HepG2 (cell line): ENCODE measurements at regions not wholly inside any gene's neighbourhood (a gene's known extent, or its start where the extent isn't known, plus 50 kb on each side); places are given as distances from the start of the nearest gene placed in this dataset.

Source experiments
- ATAC-seq: fragments of 200-7000 bp; cut with Tn5 transposase; 3 replicates; pipeline ENCODE4 v1.9.1; 2020; ENCODE audit warnings: mild to moderate bottlenecking, moderate library complexity
- BruUV-seq: library from RNA; stranded (reverse); fragments of 400-500 nt; replicated peaks from 2 replicates; lab custom pipeline; 2021; lab: Mats Ljungman, UMichigan
- CTCF ChIA-PET: fragments of 300-600 bp; formaldehyde crosslinking; extraction: SDS; loops from one replicate; lab custom pipeline; 2021; ENCODE audit warnings: low total read pairs, inconsistent platforms, low intra/inter-chr PET ratio; lab: Yijun Ruan, JAX
- POLR2A ChIA-PET: fragments of 350-600 bp; sonication (Branson Sonifier 250); formaldehyde crosslinking; loops from one replicate; lab custom pipeline; 2020; ENCODE audit warnings: antibody characterized with exemption, inconsistent platforms; lab: Yijun Ruan, JAX
- DNase-seq: peaks from one replicate; pipeline ENCODE4 v3.0.0-alpha.2; 2015; ENCODE audit warnings: low spot score
- FAIRE-seq: peaks from 3 replicates; lab custom pipeline; 2011; peaks lifted over from hg19 to GRCh38; lab: Jason Lieb, UNC
- H2AFZ ChIP-seq: one replicate; pipeline ENCODE4 v1.6.1; 2011; ENCODE audit warnings: low read length, inconsistent platforms
- H3K27ac ChIP-seq: fragments of 300-600 bp; 3 replicates; pipeline ENCODE4 v1.8.0; 2011; ENCODE audit warnings: mixed run types, mild to moderate bottlenecking, mixed read lengths, low read length, inconsistent platforms; ENCODE audit not compliant: insufficient read depth; ENCODE audit errors: extremely low read length
- H3K27me3 ChIP-seq, 2 experiments: fragments of 200-600 bp in 1 of 2; 2 replicates in 1 of 2; 3 replicates in 1 of 2; pipeline versions ENCODE4 v1.6.0 to v1.8.0; 2011; ENCODE audit warnings: low read length in 2 of 2, mild to moderate bottlenecking in 2 of 2, moderate library complexity in 2 of 2, inconsistent platforms in 1 of 2; ENCODE audit not compliant: insufficient read depth in 2 of 2, control insufficient read depth in 1 of 2
- H3K36me3 ChIP-seq, 2 experiments: fragments of 200-600 bp in 1 of 2; replicated peaks in 1 of 2; 2 replicates in 1 of 2; 3 replicates in 1 of 2; pipeline versions ENCODE4 v1.5.1 to v1.8.0; 2011; ENCODE audit warnings: low read length in 2 of 2, inconsistent platforms in 1 of 2; ENCODE audit not compliant: insufficient read depth in 2 of 2, control insufficient read depth in 1 of 2
- H3K4me1 ChIP-seq: 2 replicates; pipeline ENCODE4 v1.5.1; 2012; ENCODE audit warnings: low read length, inconsistent platforms; ENCODE audit not compliant: insufficient read depth
- H3K4me2 ChIP-seq: 2 replicates; pipeline ENCODE4 v1.6.0; 2011; ENCODE audit warnings: low read depth, low read length, inconsistent platforms
- H3K4me3 ChIP-seq, 3 experiments: fragments of 200-600 bp in 1 of 3; sonication (generic), shearing (Covaris generic) in 1 of 3; replicated peaks in 1 of 3; 2 replicates each; pipeline ENCODE4 v1.5.1; 2011 to 2016; ENCODE audit warnings: low read length in 3 of 3, inconsistent platforms in 2 of 3, low read depth in 2 of 3, mild to moderate bottlenecking in 2 of 3, control low read depth in 1 of 3, mixed read lengths in 1 of 3; ENCODE audit not compliant: insufficient read depth in 1 of 3
- H3K79me2 ChIP-seq: one replicate; pipeline ENCODE4 v1.6.1; 2011; ENCODE audit warnings: low read length, inconsistent platforms; ENCODE audit not compliant: insufficient read depth
- H3K9ac ChIP-seq: 2 replicates; pipeline ENCODE4 v1.6.0; 2011; ENCODE audit warnings: mild to moderate bottlenecking, low read depth, low read length, inconsistent platforms; ENCODE audit not compliant: insufficient read depth
- H3K9me3 ChIP-seq: 2 replicates; pipeline ENCODE4 v1.5.1; 2012; ENCODE audit warnings: mild to moderate bottlenecking, low read length
- H4K20me1 ChIP-seq: 2 replicates; pipeline ENCODE4 v1.6.0; 2011; ENCODE audit warnings: inconsistent platforms, mild to moderate bottlenecking, low read length, moderate library complexity; ENCODE audit not compliant: insufficient read depth
- CEBPB ChIP-seq: IDR thresholded peaks from 2 replicates; pipeline ENCODE4 v1.6.1; 2011; ENCODE audit warnings: low read depth, low read length, improper control_type of control experiment, borderline replicate concordance
- DMTF1 ChIP-seq: sonication (generic); formaldehyde crosslinking; IDR thresholded peaks from 2 replicates; pipeline ENCODE4 v1.4.0; 2020; ENCODE audit warnings: mild to moderate bottlenecking, missing genetic modification reagents
- ELK4 ChIP-seq: sonication (generic); formaldehyde crosslinking; IDR thresholded peaks from 2 replicates; pipeline ENCODE4 v1.9.0; 2021; ENCODE audit warnings: missing genetic modification reagents, borderline replicate concordance
- KLF11 ChIP-seq: IDR thresholded peaks from 2 replicates; pipeline ENCODE4 v1.6.1; 2016; ENCODE audit warnings: missing compliant biosample characterization
- NCOA2 ChIP-seq: sonication (generic); formaldehyde crosslinking; IDR thresholded peaks from 2 replicates; pipeline ENCODE4 v1.8.0; 2022; ENCODE audit warnings: inconsistent platforms
- SMAD1 ChIP-seq: sonication (generic); formaldehyde crosslinking; IDR thresholded peaks from 2 replicates; pipeline ENCODE4 v1.4.0; 2020; ENCODE audit warnings: missing genetic modification reagents, low read depth, mild to moderate bottlenecking, borderline replicate concordance
- TIGD3 ChIP-seq: sonication (generic); formaldehyde crosslinking; IDR thresholded peaks from 2 replicates; pipeline ENCODE4 v1.5.1; 2020; ENCODE audit warnings: mild to moderate bottlenecking, missing genetic modification reagents, borderline replicate concordance
- ZNF280B ChIP-seq: sonication (generic); formaldehyde crosslinking; IDR thresholded peaks from 2 replicates; pipeline ENCODE4 v1.5.0; 2020; ENCODE audit warnings: missing genetic modification reagents, mild to moderate bottlenecking, borderline replicate concordance
- ZNF564 ChIP-seq: sonication (generic); formaldehyde crosslinking; IDR thresholded peaks from 2 replicates; pipeline ENCODE4 v1.8.1; 2023; ENCODE audit warnings: mild to moderate bottlenecking, missing genetic modification reagents
- ZNF577 ChIP-seq: sonication (generic); formaldehyde crosslinking; IDR thresholded peaks from 2 replicates; pipeline ENCODE4 v1.4.0; 2020; ENCODE audit warnings: mild to moderate bottlenecking, low read depth, missing genetic modification reagents, borderline replicate concordance
- WGBS: methylation state at CpG from one replicate; pipeline ENCODE4 v1.1.6; 2017; ENCODE audit warnings: low lambda C conversion rate; 5-methylcytosine and 5-hydroxymethylcytosine counted together
- in situ Hi-C: cut with HindIII; loops from 2 replicates; pipeline ENCODE4 v1.10.0; 2017; ENCODE audit warnings: low pct_unique_long_range_greater_than_20kb; ENCODE audit not compliant: extremely low pct_ligation_motif_present
- intact Hi-C: fragments of 100-400 bp; cut with micrococcal nuclease; formaldehyde crosslinking; loops from one replicate; pipeline ENCODE4 v1.10.0; 2022; ENCODE audit not compliant: unreplicated experiment

GRCh38 chr4:71237641-71238040, 101.2 kb upstream of the SLC4A4 start:
- Histone ChIP-seq H3K9ac (no peak overlapping the region), H3K27me3 (no peaks in the 10 kb centered on the region; a peak in 1 of 5 replicates), H3K9me3 (no peaks in the 10 kb centered on the region), H3K4me2 (no peak overlapping the region), H3K4me1 (no peaks in the 10 kb centered on the region), H2AFZ (no peak overlapping the region), H3K4me3 (no peak overlapping the region), H3K27ac (no peak overlapping the region), H3K79me2 (no peaks in the 10 kb centered on the region), H3K36me3 (no peaks in the 10 kb centered on the region), H4K20me1 (no peaks in the 10 kb centered on the region)
- intact Hi-C loops, result no loop called here
- WGBS, result 76% methylated on average over 4 of the region's 4 CpGs
- in situ Hi-C loops, result no loop called here
- POLR2A ChIA-PET, result no interaction called here
- no peak for DNase-seq
- TF ChIP-seq DMTF1 (CRISPR knock-in tag), result no peak
- no peak for TF ChIP-seq NCOA2 (CRISPR knock-in tag)
- no peak for TF ChIP-seq ZNF280B (CRISPR knock-in tag)
- TF ChIP-seq ZNF577 (CRISPR knock-in tag), result no peak
- TF ChIP-seq ELK4 (CRISPR knock-in tag), result no peak
- no peak for TF ChIP-seq ZNF564 (CRISPR knock-in tag)
- no peak for TF ChIP-seq SMAD1 (CRISPR knock-in tag)
- TF ChIP-seq KLF11, result no peak
- no peak for TF ChIP-seq TIGD3
- TF ChIP-seq CEBPB, result no peak
- FAIRE-seq, result no peak
- CTCF ChIA-PET, result no interaction called here
- no TSS peak for BruUV-seq
- ATAC-seq, result no peak
